IMR-90 (cell line): ENCODE measurements at regions not wholly inside any gene's neighbourhood (a gene's known extent, or its start where the extent isn't known, plus 50 kb on each side); places are given as distances from the start of the nearest gene placed in this dataset.
A peak's percentile ranks its signal among the peaks of the same experiment; 100 is the strongest.

Experiments used
- ATAC-seq: fragments of 200-7000 bp; cut with Tn5 transposase; 2 replicates; pipeline ENCODE4 v1.9.1; 2020; ENCODE audit warnings: low read depth, mild to moderate bottlenecking, moderate library complexity
- BruUV-seq: library from RNA; stranded (reverse); fragments of 400-500 nt; replicated peaks from 2 replicates; lab custom pipeline; 2021; lab: Mats Ljungman, UMichigan
- CTCF ChIA-PET: fragments of 300-600 bp; formaldehyde crosslinking; extraction: SDS; loops from one replicate; lab custom pipeline; 2021; ENCODE audit warnings: antibody characterized with exemption; lab: Yijun Ruan, JAX
- POLR2A ChIA-PET: fragments of 300-600 bp; sonication (Branson Sonifier 250); formaldehyde crosslinking; loops from one replicate; lab custom pipeline; 2022; ENCODE audit warnings: antibody characterized with exemption; ENCODE audit not compliant: unreplicated experiment; lab: Charles Lee
- DNase-seq: peaks from one replicate; pipeline ENCODE4 v3.0.0; 2013
- H2AFZ ChIP-seq: replicated peaks from 2 replicates; pipeline ENCODE3; 2013; ENCODE audit warnings: low read length, mild to moderate bottlenecking; ENCODE audit not compliant: poor library complexity
- H2AK5ac ChIP-seq: 2 replicates; pipeline ENCODE4 v1.6.1; 2013; ENCODE audit warnings: low read depth, low read length, inconsistent platforms
- H2AK9ac ChIP-seq: replicated peaks from 2 replicates; pipeline ENCODE3; 2013; ENCODE audit warnings: mild to moderate bottlenecking, low read depth, low read length, moderate library complexity; ENCODE audit not compliant: poor library complexity
- H2BK120ac ChIP-seq: 2 replicates; pipeline ENCODE4 v1.6.1; 2013; ENCODE audit warnings: low read depth, low read length, inconsistent platforms
- H2BK15ac ChIP-seq: 3 replicates; pipeline ENCODE4 v1.6.1; 2013; ENCODE audit warnings: low read depth, low read length, inconsistent platforms
- H2BK20ac ChIP-seq: 2 replicates; pipeline ENCODE4 v1.6.1; 2013; ENCODE audit warnings: low read depth, mild to moderate bottlenecking, inconsistent platforms, low read length, moderate library complexity
- H2BK5ac ChIP-seq: 2 replicates; pipeline ENCODE4 v1.6.1; 2013; ENCODE audit warnings: mild to moderate bottlenecking, low read depth, low read length, inconsistent platforms; ENCODE audit not compliant: poor library complexity, severe bottlenecking
- H3K14ac ChIP-seq: replicated peaks from 2 replicates; pipeline ENCODE4 v1.6.1; 2013; ENCODE audit warnings: low read depth, low read length, inconsistent platforms
- H3K18ac ChIP-seq: 2 replicates; pipeline ENCODE4 v1.6.1; 2013; ENCODE audit warnings: low read depth, low read length, control low read depth
- H3K23ac ChIP-seq: 2 replicates; pipeline ENCODE4 v1.6.1; 2013; ENCODE audit warnings: low read depth, low read length, inconsistent platforms
- H3K27ac ChIP-seq: 2 replicates; pipeline ENCODE4 v1.5.1; 2013; ENCODE audit warnings: mild to moderate bottlenecking, control low read depth, low read length; ENCODE audit not compliant: insufficient read depth
- H3K27me3 ChIP-seq: 2 replicates; pipeline ENCODE4 v1.6.1; 2013; ENCODE audit warnings: low read length; ENCODE audit not compliant: control insufficient read depth, insufficient read depth
- H3K36me3 ChIP-seq: 2 replicates; pipeline ENCODE4 v1.6.1; 2013; ENCODE audit warnings: low read length, mixed read lengths; ENCODE audit not compliant: control insufficient read depth, insufficient read depth
- H3K4ac ChIP-seq: 2 replicates; pipeline ENCODE4 v1.6.1; 2013; ENCODE audit warnings: low read depth, low read length, inconsistent platforms
- H3K4me1 ChIP-seq: 2 replicates; pipeline ENCODE4 v1.6.1; 2013; ENCODE audit warnings: low read length, mixed read lengths; ENCODE audit not compliant: control insufficient read depth, insufficient read depth
- H3K4me2 ChIP-seq: 2 replicates; pipeline ENCODE4 v1.6.1; 2013; ENCODE audit warnings: low read depth, mild to moderate bottlenecking, control low read depth, low read length, moderate library complexity
- H3K4me3 ChIP-seq: 2 replicates; pipeline ENCODE4 v1.5.1; 2013; ENCODE audit warnings: low read depth, mild to moderate bottlenecking, control low read depth, low read length, moderate library complexity; ENCODE audit not compliant: insufficient read depth
- H3K56ac ChIP-seq: 2 replicates; pipeline ENCODE4 v1.6.1; 2013; ENCODE audit warnings: low read length, inconsistent platforms; ENCODE audit not compliant: insufficient read depth; ENCODE audit errors: extremely low read depth
- H3K79me1 ChIP-seq, 2 experiments: 2 replicates each; pipeline ENCODE4 v1.6.1; 2013; ENCODE audit warnings: low read length in 2 of 2, inconsistent platforms in 1 of 2, low read depth in 1 of 2
- H3K9ac ChIP-seq: 2 replicates; pipeline ENCODE4 v1.6.1; 2013; ENCODE audit warnings: low read depth, low read length, control low read depth
- H3K9me1 ChIP-seq: 2 replicates; pipeline ENCODE4 v1.6.1; 2013; ENCODE audit warnings: low read length, inconsistent platforms; ENCODE audit not compliant: insufficient read depth
- H3K9me3 ChIP-seq: 2 replicates; pipeline ENCODE4 v1.6.1; 2013; ENCODE audit warnings: low read length; ENCODE audit not compliant: control insufficient read depth, insufficient read depth
- H4K20me1 ChIP-seq: 2 replicates; pipeline ENCODE4 v1.6.1; 2013; ENCODE audit warnings: low read length, inconsistent platforms; ENCODE audit not compliant: insufficient read depth
- H4K5ac ChIP-seq: 2 replicates; pipeline ENCODE4 v1.6.1; 2013; ENCODE audit warnings: mild to moderate bottlenecking, low read depth, low read length, control low read depth
- H4K8ac ChIP-seq, 2 experiments: 2 replicates each; pipeline ENCODE4 v1.6.1; 2013; ENCODE audit warnings: low read depth in 2 of 2, low read length in 2 of 2, control low read depth in 1 of 2, inconsistent platforms in 1 of 2
- H4K91ac ChIP-seq: 2 replicates; pipeline ENCODE4 v1.6.1; 2013; ENCODE audit warnings: low read depth, low read length, inconsistent platforms; ENCODE audit not compliant: insufficient read depth
- MAFK ChIP-seq: IDR thresholded peaks from 2 replicates; pipeline ENCODE4 v1.6.1; 2012; ENCODE audit warnings: low read depth, low read length, improper control_type of control experiment
- POLR2A ChIP-seq: IDR thresholded peaks from 2 replicates; pipeline ENCODE4 v1.6.1; 2012; ENCODE audit warnings: mild to moderate bottlenecking, low read depth, low read length
- WGBS, 2 experiments: methylation state at CpG; one replicate each; pipeline versions ENCODE4 v1.1.5 to v1.1.7; 2013; ENCODE audit warnings: missing lambda C conversion rate in 2 of 2; ENCODE audit not compliant: insufficient read length in 1 of 2; ENCODE audit errors: extremely low coverage in 2 of 2; 5-methylcytosine and 5-hydroxymethylcytosine counted together
- dilution Hi-C: fragments of 300-500 bp; cut with HindIII; formaldehyde crosslinking; loops from one replicate; pipeline ENCODE4 v1.14.3; 2018; ENCODE audit warnings: low sequenced_read_pairs; ENCODE audit not compliant: unreplicated experiment
- in situ Hi-C: fragments of 300-500 bp; cut with MboI; formaldehyde crosslinking; loops from 3 replicates; pipeline ENCODE4 v1.14.3; 2019; ENCODE audit warnings: low sequenced_read_pairs, inconsistent platforms, mixed read lengths
- intact Hi-C: fragments of 100-400 bp; cut with micrococcal nuclease; formaldehyde crosslinking; loops from 2 replicates; pipeline ENCODE4 v1.10.0; 2022

GRCh38 chr3:28847736-28848135 lies 433.1 kb upstream of the RBMS3 start:
- ATAC-seq (no peak), DNase-seq (no peak)
- Histone ChIP-seq H4K8ac (no peak overlapping the region), H4K20me1 (no peaks in the 10 kb centered on the region), H3K56ac (no peak overlapping the region), H3K27me3 (peaks cover 14% of the 10 kb centered on the region), H3K9me3 (no peaks in the 10 kb centered on the region), H2BK120ac (no peak overlapping the region), H3K14ac (no peak overlapping the region), H3K79me1 (no peaks in the 10 kb centered on the region), H3K18ac (no peak overlapping the region), H2BK20ac (no peak overlapping the region), H3K23ac (no peak overlapping the region), H3K9ac (no peak overlapping the region), H3K4me3 (no peak overlapping the region), H4K5ac (no peak overlapping the region), H2AK9ac (no peak overlapping the region), H2BK5ac (no peak overlapping the region), H2AFZ (no peak overlapping the region), H3K4me2 (no peak overlapping the region), H3K9me1 (no peaks in the 10 kb centered on the region), H3K4me1 (no peaks in the 10 kb centered on the region), H4K91ac (no peak overlapping the region), H2BK15ac (no peak overlapping the region), H3K27ac (no peak overlapping the region), H3K4ac (no peak overlapping the region), H2AK5ac (no peak overlapping the region), H3K36me3 (no peaks in the 10 kb centered on the region)
- BruUV-seq: no TSS peak
- in situ Hi-C loops (no loop called here), dilution Hi-C loops (no loop called here), intact Hi-C loops (no loop called here)
- ChIA-PET POLR2A (no interaction called here), CTCF (interaction anchor here (1.1 kb wide), 1 partner anchor 180 kb away, joined by 3 read pairs; no protein-coding TSS in a partner anchor)
- no CpG with 5 or more reads among the region's 4 CpGs for WGBS, 2 experiments
- peak; percentile 16; the same call in 1 of the 2 replicates for TF ChIP-seq MAFK
- TF ChIP-seq POLR2A: no peak
